Activated naive CD4-positive, alpha-beta T cell (primary cell): ENCODE measurements at regions not wholly inside any gene's neighbourhood (a gene's known extent, or its start where the extent isn't known, plus 50 kb on each side); places are given as distances from the start of the nearest gene placed in this dataset.

Experiments
- DNase-seq, 4 experiments: peaks; one replicate each; lab custom pipeline; 2025; lab: John Stamatoyannopoulos, UW

DNA sequence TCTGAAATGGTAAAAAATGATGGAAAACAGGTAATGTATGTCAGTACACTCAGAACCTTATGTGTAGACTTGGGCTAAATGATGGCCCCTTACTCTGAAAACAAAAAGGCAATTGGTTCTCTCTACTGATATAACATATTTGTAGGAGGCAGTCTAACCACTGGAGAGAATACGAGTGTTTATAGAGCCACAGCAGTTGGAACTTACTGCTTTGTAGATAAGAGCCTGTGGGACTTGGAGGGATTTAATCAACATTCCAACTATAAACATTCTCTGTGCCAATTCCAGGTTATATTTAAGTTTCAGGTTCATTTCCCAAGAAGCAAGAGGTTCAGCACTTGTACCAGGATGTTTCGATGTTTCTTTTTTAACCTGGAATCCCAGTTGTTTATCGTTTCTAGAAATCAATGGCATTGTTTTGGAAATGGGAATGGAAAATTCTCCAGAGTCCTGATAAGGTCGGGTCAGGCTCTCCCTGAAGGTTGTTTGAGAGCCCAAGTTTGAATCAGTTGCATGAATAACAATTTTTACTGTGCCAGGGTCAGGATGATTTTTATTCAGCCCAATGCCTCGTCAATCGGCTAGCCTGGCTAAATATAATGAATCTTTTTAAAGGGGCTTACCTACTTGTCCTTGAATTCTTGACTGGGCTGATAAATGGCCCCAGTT is 278.4 kb upstream of the FAM98A start:
- DNase-seq = no peak

DNA sequence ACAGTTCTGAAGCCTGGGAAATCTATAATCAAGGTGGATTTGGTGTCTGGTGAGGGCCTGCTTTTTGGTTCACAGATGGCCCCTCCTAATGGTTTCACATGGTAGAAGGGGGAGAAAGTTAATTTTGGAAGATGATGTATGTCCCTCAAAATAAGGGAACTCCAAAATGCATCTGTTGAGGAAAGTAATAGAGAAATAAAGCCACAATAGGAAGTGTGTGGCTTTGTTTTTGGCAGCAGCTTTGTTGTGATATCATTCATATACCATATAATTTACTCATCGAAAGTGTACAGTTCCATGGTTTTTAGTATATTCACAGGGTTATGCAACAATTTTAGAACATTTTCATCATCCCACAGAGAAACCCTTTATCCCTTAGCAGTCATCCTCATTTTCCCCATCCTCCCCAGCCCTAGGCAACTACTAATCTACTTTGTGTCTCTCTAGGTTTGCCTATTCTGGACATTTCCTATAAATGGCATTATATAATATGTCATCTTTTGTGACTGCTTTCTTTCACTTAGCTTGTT is 274.0 kb upstream of the FAM98A start:
- no peak for DNase-seq

DNA sequence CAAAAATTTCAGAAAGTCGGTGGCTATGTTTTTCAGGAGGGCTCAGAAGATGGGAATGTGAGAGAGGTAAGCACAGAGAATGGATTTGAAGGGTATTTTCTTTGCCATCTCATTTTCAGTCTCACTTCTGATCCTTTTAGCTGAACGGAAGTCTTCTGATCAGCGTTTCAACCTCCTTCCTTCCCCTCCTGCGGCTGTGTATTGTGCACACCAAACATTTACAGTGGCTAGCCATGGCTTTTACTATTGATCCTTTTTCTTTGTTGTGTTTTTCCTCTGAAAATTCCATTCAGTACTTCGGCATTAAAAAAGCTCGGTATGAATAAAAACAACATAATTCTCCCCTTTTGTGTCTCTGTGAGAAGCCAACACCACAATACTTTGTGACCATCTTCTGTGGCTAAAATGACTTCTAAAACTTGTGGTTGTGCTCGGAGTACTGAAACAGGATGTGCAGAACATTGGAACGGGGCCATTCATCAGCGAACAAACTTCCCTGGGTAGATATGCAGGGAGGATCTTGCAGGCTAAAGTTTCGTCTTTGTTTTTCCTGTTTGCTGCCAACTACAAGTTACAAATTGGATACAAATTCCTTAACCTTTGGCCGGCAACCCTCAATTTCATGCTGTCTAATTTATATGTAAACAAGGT is 260.8 kb upstream of the FAM98A start:
- no peak for DNase-seq

DNA sequence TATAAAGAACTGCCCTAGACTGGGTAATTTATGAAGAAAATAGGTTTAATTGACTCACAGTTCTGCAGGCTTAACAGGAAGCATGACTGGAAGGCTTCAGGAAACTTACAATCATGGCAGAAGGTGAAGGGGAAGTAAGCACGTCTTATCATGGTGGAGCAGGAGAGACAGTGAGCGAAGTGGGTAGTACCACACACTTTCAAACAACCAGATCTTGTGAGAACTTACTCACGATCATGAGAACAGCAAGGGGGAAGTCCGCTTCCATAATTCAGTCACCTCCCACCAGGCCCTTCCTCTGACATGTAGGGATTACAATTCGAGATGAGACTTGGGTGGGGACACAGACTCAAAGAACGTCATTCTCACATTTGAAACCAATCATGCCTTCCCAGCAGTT is 260.1 kb upstream of the FAM98A start:
- no peak for DNase-seq

DNA sequence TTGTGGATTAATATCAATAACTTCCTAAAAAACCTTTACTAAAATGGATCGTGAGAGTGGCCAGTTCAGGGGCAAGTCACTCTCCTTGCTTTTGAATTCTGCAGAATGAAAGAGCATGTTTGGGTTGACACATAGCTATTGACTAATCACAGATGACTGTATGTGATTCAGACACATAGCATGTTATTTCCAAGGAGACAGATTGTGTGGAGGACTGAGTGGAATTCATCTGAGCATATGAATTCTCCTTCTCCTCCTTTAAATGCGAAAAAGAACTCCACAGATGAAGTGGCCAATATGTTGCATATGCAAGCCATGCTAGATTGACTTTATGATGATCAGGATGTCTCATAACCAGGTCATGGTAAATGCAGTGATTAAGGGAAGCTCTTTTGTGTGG is 249.4 kb upstream of the FAM98A start:
- DNase-seq = no peak

DNA sequence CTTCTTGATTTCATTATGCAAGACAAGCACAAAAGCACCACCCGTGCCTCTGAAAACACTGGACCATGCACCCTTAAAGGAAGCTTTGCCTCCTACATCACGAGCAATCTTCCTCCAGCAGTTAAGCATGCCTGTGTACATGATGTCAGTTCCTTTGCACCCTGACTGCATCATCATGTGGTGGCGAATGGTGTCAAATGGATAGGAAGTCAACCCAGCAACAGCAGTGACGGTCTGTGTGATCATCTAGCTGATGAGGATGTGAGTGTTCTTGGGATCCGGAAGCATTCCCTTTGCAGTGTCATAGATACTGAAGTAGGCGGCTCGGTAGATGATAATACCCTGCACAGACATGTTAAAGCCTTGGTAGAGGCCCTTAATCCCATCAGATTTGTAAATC is 240.7 kb upstream of the FAM98A start:
- DNase-seq = no peak

DNA sequence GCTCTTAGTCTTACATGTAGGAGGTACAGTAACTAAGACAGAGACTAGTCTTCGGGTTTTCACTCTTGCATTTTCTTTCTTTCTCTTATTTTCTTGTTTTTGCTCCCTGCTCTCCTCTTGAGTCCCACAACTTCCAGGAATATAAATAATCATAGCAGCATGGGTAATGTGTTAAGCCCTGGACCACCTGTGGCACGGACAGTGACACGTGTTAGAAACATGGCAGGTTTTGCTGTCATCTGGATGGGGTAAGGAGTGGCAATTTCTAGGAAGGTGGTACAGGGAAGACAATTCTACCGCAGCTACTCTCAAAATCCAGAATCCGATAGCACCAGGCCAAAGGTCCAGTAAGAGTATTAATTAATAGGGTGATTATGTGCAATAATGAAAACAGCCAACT is 237.5 kb upstream of the FAM98A start:
- DNase-seq = no peak

DNA sequence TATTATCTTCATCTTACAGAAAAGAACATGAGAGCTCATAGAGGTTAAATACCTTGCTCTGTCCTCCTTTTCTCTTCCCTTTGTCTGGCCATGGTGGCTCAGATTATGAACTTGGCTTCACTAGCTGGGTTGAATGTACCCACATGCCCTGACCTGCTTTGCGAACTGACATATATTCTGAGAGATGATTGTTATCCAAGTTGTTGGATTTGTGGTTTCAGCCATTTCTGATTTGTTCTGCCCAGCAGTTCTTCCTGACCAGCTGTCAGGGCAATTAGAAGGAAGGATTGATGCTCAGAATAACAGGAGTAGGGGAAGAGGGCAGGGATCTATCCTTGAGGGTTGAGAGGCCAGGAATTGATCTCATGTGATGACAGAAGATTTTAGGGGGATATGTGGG is 236.8 kb upstream of the FAM98A start:
- no peak for DNase-seq

DNA sequence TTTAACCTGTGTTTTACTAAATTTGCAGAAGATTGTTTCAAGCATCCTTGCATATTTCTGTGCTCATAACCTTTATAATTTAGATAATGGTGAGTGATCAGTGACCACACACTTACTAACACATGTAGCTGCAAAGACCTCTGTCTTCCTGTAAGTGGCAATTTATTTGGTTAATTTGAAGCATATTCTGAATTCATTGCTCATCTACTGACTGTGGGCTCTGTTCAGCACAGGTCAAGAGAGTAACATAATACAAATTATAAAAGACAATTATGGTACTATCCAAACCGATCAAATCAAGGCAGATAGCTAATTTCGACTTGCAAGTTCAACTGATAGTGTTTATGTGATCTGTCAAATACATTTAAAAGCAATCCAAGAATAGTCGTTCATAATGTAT is 223.9 kb upstream of the FAM98A start:
- no peak for DNase-seq

DNA sequence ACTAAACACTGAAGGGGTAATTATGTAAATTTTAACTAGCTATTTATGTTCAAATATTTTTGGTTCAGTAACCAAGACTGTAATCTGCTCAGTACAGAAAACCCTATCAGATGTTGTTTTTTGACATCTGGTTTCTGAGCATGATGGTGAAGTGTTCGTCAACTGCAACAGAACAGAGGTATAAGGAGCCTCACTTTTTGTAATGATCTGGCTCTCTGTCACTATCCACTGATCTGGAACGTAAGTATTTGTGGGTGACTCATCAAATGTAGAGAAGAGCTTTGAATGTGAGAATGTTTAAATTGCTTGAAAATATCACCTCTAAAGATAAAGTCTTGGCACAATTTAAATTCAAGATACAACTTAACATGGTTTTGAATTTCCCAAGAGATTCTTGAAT is 213.6 kb upstream of the FAM98A start:
- no peak for DNase-seq

DNA sequence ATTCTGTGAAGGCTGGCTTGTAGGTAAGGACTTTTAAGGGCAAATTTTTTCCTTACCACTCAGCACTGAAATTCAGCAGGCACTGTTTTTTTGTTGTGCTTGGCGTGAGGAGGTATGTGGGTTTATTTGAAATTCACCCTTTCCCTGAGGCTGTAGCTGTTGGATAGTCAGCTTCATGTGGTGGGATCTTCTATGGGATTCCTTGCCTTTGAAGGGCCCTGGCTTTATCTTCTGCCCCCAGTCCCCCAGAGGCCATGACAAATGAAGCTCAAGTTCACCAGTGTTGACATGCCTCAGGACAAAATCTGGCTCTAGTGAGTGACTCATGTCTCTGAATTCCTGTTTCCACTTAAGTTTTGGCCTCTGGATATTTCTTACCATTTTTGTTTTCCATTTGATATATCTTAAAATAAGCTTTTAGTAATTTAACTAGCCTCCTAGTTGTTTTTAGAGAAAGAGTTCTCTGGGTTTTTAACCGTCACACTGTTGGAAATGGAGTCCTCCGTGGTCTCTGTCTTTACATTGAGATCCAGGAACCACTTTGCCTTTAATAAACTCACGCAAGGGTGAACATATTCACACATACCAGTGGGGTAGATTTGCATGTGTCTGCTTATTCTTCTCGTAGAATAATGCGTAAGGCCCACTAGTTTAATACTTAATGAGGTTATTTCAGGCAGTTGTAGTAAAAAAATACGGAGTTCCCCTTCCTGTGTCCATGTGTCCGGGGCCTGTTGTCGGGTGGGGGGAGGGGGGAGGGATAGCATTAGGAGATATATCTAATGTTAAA is 211.1 kb upstream of the FAM98A start:
- DNase-seq = no peak

DNA sequence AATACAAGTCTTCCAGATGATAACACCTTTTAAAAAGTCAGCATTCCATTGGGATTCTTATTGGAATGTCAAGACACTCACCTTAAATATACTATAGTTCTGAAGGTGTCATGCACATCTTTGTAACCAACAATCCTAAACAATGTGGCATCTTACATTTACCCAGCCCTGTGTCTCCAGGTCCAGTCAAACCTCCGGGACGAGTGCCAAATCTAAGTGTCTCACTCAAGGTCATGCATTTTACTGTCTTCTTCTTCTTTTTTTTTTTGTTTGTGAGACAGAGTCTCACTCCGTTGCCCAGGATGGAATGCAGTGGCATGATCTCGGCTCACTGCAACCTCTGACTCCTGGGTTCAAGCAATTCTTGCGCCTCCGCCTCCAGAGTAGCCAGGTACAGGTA is 206.9 kb upstream of the FAM98A start:
- DNase-seq = no peak

DNA sequence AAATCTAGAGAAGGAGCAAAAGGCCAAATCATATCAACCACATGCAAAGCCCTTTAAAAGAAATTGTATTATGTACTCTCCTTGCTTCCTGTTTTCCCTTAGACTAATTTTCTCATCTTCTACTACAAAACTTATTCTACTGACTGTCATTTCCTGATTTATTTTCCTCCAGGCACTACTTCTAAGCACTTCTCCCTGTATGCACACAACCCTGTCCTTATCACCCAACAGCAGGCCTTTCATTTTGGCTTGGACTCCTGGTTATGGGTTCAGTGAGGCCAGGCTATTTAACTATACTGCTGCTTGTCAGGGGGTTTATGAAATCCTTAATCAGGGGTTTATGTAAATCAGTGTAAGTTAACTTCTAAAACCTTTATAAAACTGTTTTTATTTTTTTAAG is 205.1 kb upstream of the FAM98A start:
- DNase-seq = no peak

DNA sequence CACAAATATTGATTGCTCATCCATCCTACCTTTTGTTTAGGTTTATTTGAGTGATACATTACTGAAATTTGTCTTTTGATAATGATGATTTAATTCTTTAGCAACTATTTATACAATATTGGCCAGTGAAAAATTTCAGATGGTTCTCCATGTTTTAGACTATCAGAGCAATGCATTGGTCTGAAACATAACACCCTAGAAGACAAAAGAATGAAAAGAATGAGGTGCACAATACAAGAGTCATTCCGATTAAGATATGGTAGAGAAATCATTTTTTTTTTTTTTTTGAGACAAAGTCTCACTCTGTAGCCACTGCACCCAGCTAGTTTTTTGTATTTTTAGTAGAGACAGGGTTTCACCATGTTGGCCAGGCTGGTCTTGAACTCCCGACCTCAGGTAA is 197.4 kb upstream of the FAM98A start:
- DNase-seq = no peak

DNA sequence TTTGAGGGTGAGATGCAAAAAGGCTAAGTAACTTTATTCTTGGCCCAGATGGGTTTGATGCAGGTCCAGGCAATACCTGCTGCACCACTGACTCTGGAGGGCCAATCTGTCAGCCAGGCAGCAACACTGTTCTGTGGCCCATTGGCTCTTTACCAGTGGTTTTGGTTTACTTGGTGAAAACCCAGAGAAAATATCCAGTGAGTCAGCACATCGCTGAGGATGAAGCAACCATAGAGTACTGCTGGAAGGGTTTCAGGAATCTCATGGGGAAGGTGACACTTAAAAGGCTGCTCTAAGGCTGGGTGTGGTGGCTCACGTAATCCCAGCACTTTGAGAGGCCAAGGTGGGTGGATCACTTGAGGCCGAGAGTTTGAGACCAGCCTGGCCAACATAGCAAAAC is 192.5 kb upstream of the FAM98A start:
- DNase-seq = no peak

DNA sequence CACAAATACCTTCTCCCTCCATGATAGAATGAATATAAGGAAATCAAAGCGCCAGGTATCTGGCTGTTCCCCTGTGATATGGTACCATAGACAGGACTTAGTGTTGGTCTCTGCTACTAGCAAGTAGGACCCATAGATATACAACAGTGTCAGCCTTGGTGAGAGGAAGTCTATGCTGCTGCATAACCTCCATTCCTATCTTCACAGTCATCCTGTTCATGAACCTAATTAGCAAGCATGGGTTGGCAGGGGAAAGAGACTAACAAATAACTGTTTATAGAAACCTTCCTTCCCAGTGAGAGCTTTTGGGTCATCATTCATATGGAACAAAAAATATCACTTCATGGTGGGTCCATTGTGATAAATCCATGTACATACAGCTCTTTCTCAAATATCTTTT is 188.9 kb upstream of the FAM98A start:
- no peak for DNase-seq

DNA sequence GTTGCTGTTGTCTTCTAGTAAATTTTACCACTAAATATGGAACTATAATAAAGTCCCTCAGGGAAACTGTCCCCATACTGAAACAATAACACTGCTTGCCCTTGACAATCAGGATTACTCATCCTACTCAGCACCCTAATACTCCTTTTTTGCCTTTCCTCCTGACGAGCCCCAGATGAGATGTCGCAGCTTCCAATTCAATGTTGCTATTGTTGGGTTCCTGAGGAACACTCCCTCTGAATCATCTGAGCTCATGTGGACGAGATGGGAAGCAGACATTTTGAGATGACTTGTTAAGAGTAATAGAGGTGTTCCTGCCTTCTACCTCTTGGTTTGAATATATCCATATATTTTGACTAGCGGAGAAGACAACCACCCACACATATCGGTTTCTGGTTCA is 187.8 kb upstream of the FAM98A start:
- DNase-seq = no peak

DNA sequence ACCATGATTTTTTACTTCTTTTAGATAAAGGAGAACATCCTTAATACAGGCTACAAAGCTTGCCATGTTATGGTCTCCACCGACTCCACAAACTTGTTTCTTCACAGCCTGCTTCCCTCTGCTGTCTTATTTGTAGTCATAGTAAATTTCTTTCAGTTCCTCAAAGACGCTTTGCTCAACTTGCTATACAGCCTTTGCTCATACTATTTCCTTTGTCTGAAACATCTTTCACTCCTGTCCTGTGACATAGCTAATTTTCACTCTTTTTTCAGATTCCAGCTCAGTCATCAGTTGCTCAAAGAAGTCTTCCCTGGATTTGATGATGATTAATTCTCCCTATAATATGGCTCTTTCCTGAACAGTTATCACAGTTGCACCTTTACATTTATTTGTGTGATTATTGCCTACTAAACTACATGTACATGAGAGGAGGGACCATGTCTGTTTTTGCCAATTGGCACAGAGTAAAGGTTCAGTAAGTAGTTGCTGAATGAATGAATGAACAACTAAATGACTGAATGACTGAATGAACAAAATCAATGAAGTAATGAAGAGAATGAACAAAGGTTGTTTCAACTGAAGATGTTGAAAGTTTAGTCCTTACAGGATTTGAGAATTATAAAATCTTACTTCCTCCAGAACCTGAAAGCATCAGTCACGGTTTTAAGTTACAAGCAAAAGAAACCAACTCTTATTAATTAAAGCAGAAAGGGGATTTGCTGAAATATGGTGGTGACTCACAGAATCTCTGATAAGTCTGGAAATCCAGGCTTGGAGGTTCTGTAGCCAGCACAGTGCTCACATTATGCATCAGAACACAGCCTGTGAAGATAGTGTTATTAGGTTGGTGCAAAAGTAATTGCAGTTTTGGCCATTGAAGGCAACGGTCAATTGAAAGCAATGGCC is 186.4 kb upstream of the FAM98A start:
- no peak for DNase-seq

DNA sequence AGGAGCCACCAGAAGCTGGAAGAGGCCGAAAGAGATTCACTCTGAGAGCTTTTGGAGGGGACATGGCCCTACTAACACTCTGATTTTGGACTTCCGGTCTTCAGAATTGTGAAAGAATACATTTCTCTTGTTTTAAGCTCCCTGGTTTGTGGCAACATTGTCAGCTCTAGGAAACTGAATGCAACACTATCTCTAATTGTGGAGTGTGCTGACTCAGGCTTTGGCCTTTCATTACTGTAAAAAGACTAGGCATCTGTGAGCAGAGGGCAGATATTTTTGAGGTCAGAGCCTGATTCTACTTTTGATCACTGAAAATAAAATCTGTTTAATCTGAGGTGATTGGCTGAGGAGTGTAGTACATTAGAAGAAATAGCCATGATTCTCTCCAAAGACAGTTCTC is 185.4 kb upstream of the FAM98A start:
- no peak for DNase-seq

DNA sequence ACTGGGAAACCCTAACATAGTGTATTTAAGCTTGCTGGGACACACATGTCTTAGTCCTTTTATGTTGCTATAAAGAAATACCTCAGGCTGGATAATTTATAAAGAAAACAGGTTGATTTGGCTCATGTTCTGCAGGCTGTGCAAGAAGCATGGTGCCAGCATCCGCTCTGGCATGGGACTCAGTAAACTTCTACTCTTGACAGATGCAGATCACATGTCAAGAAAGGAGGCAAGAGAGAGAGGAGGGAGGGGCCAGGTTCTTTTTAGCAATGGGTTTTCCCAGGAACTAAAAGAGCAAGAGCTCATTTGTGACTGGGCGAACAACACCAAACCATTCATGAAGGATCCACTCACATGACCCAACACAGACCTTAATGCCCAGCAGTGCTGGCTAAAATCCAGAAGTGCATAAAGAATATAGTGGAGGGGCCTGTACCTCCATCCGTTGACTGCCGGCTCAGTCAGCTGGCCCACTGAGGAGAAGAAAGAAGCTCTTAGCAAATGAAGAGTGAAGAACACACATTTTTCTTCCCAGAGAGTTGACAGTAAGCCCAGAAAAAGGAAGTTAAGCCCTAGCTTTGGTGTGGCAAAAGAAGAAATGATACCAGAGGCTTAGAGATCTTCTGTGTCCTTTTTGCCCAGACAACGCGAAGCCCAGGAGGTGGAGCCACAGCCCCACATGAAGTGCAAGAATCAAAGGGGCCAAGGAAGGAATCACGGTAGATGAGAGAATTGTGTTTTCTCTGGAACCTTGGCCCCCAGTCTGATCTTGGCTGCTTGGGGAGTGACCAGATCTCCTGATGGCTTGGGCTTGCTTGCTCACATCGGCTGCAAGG is 183.5 kb upstream of the FAM98A start:
- DNase-seq = no peak

DNA sequence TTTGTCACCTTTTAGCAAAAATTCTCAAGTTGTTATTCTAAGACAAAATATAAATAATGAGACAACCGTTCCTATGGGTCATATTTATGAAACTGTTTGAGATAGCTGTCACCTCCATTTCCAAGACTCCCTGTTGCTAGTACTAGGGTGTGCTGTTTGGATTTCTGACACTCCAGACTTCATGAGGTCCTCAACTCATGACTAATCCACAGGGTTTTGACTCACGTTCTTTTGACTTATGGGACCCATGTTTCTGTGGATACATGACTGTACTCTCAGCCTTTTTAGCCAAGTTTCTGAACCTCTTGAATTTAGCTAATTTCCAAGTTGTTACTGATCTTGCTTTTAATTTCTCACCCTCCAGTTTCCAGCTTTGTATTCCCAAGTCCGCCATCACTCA is 178.7 kb upstream of the FAM98A start:
- no peak for DNase-seq
